ENCODE measurements at regions not wholly inside any gene's neighbourhood (a gene's known extent, or its start where the extent isn't known, plus 50 kb on each side); places are given as distances from the start of the nearest gene placed in this dataset.

DNA sequence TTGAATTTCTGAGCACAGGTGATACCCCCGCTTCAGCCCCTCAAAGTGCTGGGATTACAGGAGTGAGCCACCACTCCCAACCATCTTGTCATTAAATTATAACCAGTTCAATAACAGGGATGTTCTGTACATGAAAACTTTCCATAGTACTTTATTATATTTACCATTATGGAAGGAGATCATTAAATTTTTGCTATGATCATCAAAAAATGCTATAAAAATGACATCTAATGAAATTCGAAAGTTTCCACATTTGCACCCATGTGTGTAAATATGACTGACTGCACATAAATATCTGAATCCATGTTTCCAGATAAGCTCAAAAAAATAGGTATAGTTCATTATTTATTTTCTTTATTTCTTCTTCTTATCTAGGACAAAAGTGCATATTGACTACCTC lies 182.6 kb downstream of the FBXO8 start:
- Mint-ChIP-seq H3K36me3 (ENCODE audit: insufficient read depth in 1 of 3, low read depth in 3 of 3) (no peaks in the 10 kb centered on the region), H3K4me3 (no peak overlapping the region), H3K9me3 (no peaks in the 10 kb centered on the region; a peak in 1 of 5 replicates), H3K27ac (no peak overlapping the region), H3K27me3 (ENCODE audit: low read depth) (no peaks in the 10 kb centered on the region; the same call in 1 of the 2 replicates), H3K4me1 (no peaks in the 10 kb centered on the region)
- H2BK15ac ChIP-seq (ENCODE audit: low read depth, low read length) = no peak overlapping the region
- no peak overlapping the region for H2BK120ac ChIP-seq (ENCODE audit: low read depth, low read length, poor library complexity, severe bottlenecking)
- H3K79me2 ChIP-seq (ENCODE audit: insufficient read depth, low read length) = no peaks in the 10 kb centered on the region
- H3K27ac ChIP-seq (ENCODE audit: insufficient read length, low read depth, low read length) = no peak overlapping the region
- no peak overlapping the region for H3K4ac ChIP-seq (ENCODE audit: low read depth, low read length)
- DNase-seq = no peak
- no peak overlapping the region for H3K23ac ChIP-seq (ENCODE audit: insufficient read length, low read depth, low read length)
- H4K91ac ChIP-seq (ENCODE audit: insufficient read length, low read depth, low read length) = no peak overlapping the region
- no peak overlapping the region for H4K8ac ChIP-seq (replicated peaks; ENCODE audit: insufficient read length, low read depth, low read length)
- no peaks in the 10 kb centered on the region for H3K23me2 ChIP-seq (ENCODE audit: insufficient read length, low read depth, low read length, poor library complexity, severe bottlenecking)
- H2BK20ac ChIP-seq (ENCODE audit: low read depth, low read length, poor library complexity, severe bottlenecking) = no peak overlapping the region
- H3T11ph ChIP-seq (ENCODE audit: low read length) = no peak overlapping the region
- H4K20me1 ChIP-seq (ENCODE audit: control insufficient read depth, insufficient read depth, insufficient read length) = no peaks in the 10 kb centered on the region
- H3K9me3 ChIP-seq (ENCODE audit: control insufficient read depth, low read depth, low read length) = no peaks in the 10 kb centered on the region
- H3K27me3 ChIP-seq (ENCODE audit: insufficient read depth, low read length) = no peaks in the 10 kb centered on the region
- no peak overlapping the region for H2AK5ac ChIP-seq (ENCODE audit: insufficient read length, low read length)
- H4K5ac ChIP-seq (ENCODE audit: insufficient read length, low read depth, low read length) = no peak overlapping the region
- H3K56ac ChIP-seq (ENCODE audit: insufficient read length, low read depth, low read length) = no peak overlapping the region
- H3K9ac ChIP-seq (ENCODE audit: extremely low read depth, insufficient read length, low read length) = no peak overlapping the region
- no peak overlapping the region for H2BK12ac ChIP-seq (ENCODE audit: insufficient read length, low read depth, low read length)
- H2BK5ac ChIP-seq (ENCODE audit: insufficient read length, low read length) = no peak overlapping the region
- H3K4me1 ChIP-seq (ENCODE audit: insufficient read depth, low read length) = no peaks in the 10 kb centered on the region
- H3K4me2 ChIP-seq (ENCODE audit: insufficient read depth, insufficient read length, low read length) = no peak overlapping the region
- H3K18ac ChIP-seq (ENCODE audit: insufficient read length, low read depth, low read length) = no peak overlapping the region
- no peak overlapping the region for H2AFZ ChIP-seq (ENCODE audit: low read length)
- TF ChIP-seq, protein P1, sequence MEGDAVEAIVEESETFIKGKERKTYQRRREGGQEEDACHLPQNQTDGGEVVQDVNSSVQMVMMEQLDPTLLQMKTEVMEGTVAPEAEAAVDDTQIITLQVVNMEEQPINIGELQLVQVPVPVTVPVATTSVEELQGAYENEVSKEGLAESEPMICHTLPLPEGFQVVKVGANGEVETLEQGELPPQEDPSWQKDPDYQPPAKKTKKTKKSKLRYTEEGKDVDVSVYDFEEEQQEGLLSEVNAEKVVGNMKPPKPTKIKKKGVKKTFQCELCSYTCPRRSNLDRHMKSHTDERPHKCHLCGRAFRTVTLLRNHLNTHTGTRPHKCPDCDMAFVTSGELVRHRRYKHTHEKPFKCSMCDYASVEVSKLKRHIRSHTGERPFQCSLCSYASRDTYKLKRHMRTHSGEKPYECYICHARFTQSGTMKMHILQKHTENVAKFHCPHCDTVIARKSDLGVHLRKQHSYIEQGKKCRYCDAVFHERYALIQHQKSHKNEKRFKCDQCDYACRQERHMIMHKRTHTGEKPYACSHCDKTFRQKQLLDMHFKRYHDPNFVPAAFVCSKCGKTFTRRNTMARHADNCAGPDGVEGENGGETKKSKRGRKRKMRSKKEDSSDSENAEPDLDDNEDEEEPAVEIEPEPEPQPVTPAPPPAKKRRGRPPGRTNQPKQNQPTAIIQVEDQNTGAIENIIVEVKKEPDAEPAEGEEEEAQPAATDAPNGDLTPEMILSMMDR (conservative IDR thresholded peaks at IDR 0.05) = no peak
- no peaks in the 10 kb centered on the region for H3K79me1 ChIP-seq (ENCODE audit: insufficient read depth, low read depth, low read length, poor library complexity, severe bottlenecking)
- no CpG with 5 or more reads among the region's 2 CpGs for WGBS (ENCODE audit: extremely low coverage, insufficient read length, low lambda C conversion rate)
- no peak overlapping the region for H3K14ac ChIP-seq (ENCODE audit: insufficient read depth, low read length)
